Esophagus muscularis mucosa (tissue), 4 donors: ENCODE measurements at regions not wholly inside any gene's neighbourhood (a gene's known extent, or its start where the extent isn't known, plus 50 kb on each side); places are given as distances from the start of the nearest gene placed in this dataset.

Source experiments
- EP300 ChIP-seq: sonication (generic); formaldehyde crosslinking; IDR thresholded peaks from one replicate; pipeline ENCODE4 v1.6.1; 2017; ENCODE audit warnings: antibody characterized with exemption
- POLR2A ChIP-seq: fragments of 450-650 bp; IDR thresholded peaks from one replicate; pipeline ENCODE4 v1.6.1; 2017; ENCODE audit warnings: antibody characterized with exemption, moderate library complexity, mild to moderate bottlenecking, low read depth
- TF ChIP-seq, protein P1 (sequence below), 3 experiments: fragments of 200-600 bp in 2 of 3; fragments of 450-650 bp in 1 of 3; sonication (generic) in 2 of 3; IDR thresholded peaks; one replicate each; pipeline ENCODE4 v1.5.1; 2017 to 2019; ENCODE audit warnings: antibody characterized with exemption in 3 of 3, mild to moderate bottlenecking in 2 of 3, moderate library complexity in 1 of 3

DNA sequence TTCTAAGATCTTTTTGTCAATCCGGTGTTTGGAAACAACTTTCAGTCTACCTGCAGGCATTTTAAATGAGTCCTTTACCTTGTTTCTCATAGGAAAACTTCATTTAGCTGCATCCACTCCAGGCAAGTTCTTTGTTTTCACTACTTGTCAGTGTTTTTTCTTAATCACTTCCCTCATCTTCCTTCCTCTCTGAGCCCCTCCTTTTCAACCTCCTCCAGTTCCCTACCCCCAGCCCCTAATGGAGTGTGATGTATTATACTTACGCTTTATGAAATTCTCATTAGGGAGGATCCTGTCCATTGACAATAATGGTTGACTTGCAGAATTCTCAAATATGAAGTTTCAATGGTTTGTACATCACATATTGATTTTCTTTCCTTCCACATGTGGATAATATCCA, 62.5 kb upstream of the BACH1 start:
- TF ChIP-seq POLR2A (no peak), EP300 (no peak)
- TF ChIP-seq, protein P1, sequence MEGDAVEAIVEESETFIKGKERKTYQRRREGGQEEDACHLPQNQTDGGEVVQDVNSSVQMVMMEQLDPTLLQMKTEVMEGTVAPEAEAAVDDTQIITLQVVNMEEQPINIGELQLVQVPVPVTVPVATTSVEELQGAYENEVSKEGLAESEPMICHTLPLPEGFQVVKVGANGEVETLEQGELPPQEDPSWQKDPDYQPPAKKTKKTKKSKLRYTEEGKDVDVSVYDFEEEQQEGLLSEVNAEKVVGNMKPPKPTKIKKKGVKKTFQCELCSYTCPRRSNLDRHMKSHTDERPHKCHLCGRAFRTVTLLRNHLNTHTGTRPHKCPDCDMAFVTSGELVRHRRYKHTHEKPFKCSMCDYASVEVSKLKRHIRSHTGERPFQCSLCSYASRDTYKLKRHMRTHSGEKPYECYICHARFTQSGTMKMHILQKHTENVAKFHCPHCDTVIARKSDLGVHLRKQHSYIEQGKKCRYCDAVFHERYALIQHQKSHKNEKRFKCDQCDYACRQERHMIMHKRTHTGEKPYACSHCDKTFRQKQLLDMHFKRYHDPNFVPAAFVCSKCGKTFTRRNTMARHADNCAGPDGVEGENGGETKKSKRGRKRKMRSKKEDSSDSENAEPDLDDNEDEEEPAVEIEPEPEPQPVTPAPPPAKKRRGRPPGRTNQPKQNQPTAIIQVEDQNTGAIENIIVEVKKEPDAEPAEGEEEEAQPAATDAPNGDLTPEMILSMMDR (IDR thresholded peaks at IDR 0.05): no peak
